Adrenal gland (tissue), 5 donors: ENCODE measurements at regions not wholly inside any gene's neighbourhood (a gene's known extent, or its start where the extent isn't known, plus 50 kb on each side); places are given as distances from the start of the nearest gene placed in this dataset.
"Not testable (repeated sequence)": the region's sequence is repeated elsewhere in the genome, so short reads cannot be mapped to it uniquely, and the experiment has no call there.

Experiments used
- POLR2A ChIP-seq, 2 donors: fragments of 450-650 bp; IDR thresholded peaks; one replicate each; pipeline ENCODE4 v1.6.1; 2017; ENCODE audit warnings: antibody characterized with exemption in 2 of 2, mild to moderate bottlenecking in 2 of 2, moderate library complexity in 1 of 2
- TF ChIP-seq, protein P1 (sequence below), 6 experiments: fragments of 450-650 bp in 4 of 6; fragments of 200-600 bp in 2 of 6; sonication (generic) in 1 of 6; IDR thresholded peaks; 1 replicate in 5 of 6; 2 replicates in 1 of 6; pipeline versions ENCODE4 v1.5.1 to v1.8.0; 2016 to 2021; ENCODE audit warnings: antibody characterized with exemption in 6 of 6, mild to moderate bottlenecking in 2 of 6, moderate library complexity in 1 of 6
- donor health status: DM: no; HTN: no; CAD: no.

DNA sequence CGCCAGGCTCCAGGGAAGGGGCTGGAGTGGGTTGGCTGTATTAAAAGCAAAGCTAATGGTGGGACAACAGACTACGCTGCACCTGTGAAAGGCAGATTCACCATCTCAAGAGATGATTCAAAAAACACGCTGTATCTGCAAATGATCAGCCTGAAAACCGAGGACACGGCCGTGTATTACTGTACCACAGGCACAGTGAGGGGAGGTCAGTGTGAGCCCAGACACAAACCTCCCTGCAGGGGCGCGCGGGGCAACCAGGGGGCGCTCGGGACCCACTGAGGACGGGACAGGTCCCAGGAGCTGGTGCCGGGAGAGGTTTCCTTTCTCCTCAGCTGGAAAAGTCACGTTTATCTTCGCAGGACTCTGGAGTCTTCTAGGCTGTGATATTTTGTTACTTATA is 239.4 kb upstream of the TP53TG3 start:
- TF ChIP-seq POLR2A (IDR thresholded peaks at IDR 0.05): not testable (repeated sequence)
- TF ChIP-seq, protein P1, sequence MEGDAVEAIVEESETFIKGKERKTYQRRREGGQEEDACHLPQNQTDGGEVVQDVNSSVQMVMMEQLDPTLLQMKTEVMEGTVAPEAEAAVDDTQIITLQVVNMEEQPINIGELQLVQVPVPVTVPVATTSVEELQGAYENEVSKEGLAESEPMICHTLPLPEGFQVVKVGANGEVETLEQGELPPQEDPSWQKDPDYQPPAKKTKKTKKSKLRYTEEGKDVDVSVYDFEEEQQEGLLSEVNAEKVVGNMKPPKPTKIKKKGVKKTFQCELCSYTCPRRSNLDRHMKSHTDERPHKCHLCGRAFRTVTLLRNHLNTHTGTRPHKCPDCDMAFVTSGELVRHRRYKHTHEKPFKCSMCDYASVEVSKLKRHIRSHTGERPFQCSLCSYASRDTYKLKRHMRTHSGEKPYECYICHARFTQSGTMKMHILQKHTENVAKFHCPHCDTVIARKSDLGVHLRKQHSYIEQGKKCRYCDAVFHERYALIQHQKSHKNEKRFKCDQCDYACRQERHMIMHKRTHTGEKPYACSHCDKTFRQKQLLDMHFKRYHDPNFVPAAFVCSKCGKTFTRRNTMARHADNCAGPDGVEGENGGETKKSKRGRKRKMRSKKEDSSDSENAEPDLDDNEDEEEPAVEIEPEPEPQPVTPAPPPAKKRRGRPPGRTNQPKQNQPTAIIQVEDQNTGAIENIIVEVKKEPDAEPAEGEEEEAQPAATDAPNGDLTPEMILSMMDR (IDR thresholded peaks at IDR 0.05): peak in 4 of 6 experiments; percentile 15 to 29 (median 20)
